HG03558 (cell line): ENCODE measurements at regions not wholly inside any gene's neighbourhood (a gene's known extent, or its start where the extent isn't known, plus 50 kb on each side); places are given as distances from the start of the nearest gene placed in this dataset.

Experiments
- ATAC-seq: cut with Tn5 transposase; IDR thresholded peaks from one replicate; pipeline ENCODE4 v1.9.1; 2021; ENCODE audit warnings: moderate number of reproducible peaks; ENCODE audit not compliant: unreplicated experiment; ENCODE audit errors: extremely low read depth

DNA sequence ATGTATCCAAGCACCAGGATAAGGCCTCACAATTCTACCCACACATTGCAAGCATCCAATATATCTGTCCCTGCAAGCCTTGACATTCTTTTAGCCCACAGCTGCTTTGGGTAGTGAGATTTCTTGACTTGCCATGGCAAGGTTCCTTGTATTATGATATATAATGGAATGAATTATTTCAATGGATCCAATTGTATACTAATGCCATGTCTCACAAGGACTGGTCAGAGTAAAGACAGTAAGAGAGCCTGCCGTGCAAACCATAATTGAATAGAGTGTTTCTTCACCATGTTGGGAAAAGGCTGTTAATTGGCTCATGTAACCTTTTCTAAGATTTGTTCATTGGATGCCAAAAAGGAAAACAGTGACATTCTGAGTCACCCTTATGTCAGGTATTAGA is 64.3 kb upstream of the RBBP8 start:
- no peak for ATAC-seq

GRCh38 chr18:22871809-22872525 is 61.2 kb upstream of the RBBP8 start:
- no peak for ATAC-seq

DNA sequence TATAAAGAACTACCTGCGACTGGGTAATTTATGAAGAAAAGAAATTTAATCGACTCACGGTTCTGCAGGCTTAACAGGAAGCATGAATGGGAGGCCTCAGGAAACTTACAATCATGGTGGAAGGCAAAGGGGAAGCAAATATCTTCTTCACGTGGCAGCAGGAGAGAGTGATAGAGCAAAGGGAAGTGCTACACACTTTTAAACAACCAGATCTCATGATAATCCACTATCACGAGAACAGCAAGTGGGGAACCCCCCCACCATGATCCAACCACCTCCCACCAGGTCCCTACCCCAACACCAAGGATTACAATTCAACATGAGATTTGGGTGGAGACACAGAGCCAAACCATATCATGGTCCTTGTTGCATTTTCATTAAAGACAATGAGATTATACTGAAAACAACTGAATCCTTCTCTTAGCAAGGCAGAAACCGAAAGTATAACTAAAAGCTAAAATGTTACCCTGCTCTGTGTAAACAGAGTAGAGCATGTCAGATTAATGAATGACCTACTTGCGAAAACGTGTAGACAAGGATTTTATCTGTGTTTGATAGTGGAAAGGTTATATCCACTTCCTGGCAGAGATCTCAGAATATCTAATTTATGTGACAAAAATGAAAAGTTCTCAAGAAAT is 60.1 kb upstream of the RBBP8 start:
- ATAC-seq: no peak

- ATAC-seq: no peak
Observed at GRCh38 chr18:22879293-22879692, 53.8 kb upstream of the RBBP8 start.

DNA sequence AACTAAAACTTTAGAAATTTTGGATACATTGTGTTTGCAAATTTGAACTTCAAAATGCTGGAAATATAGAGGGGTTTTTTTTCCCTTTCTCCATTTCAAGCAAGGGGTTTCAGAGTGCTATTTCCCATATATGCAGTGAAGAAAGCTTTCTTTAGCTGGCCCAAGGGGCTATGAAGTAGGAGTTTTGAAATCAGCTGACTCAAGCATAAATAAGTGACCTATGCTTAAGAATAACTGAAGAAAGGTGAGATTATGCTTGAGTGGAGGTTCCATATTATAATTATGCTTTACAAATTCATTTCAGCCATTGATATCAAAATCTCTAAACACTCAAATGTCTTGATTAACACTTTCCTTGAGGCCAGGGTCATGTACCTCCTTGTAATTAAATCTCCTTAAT is 51.0 kb upstream of the RBBP8 start:
- no peak for ATAC-seq

- ATAC-seq: no peak
Observed at GRCh38 chr18:22883179-22883578, 49.9 kb upstream of the RBBP8 start.
